Body of pancreas (tissue), 4 donors: ENCODE measurements at regions not wholly inside any gene's neighbourhood (a gene's known extent, or its start where the extent isn't known, plus 50 kb on each side); places are given as distances from the start of the nearest gene placed in this dataset.

ENCODE experiments used
- ATAC-seq: fragments of 150-250 bp; one replicate; pipeline ENCODE4 v1.9.1; 2016
- DNase-seq, 4 donors: peaks; one replicate each; pipeline ENCODE4 v3.0.0-alpha.2; 2019
- H3K27ac ChIP-seq, 4 donors: fragments of 200-600 bp; sonication (generic); 1 replicate in 3 of 4; 2 replicates in 1 of 4; pipeline versions ENCODE4 v1.5.1 to v1.6.1; 2016 to 2019; ENCODE audit warnings: mild to moderate bottlenecking in 1 of 4, mixed read lengths in 1 of 4, moderate library complexity in 1 of 4
- H3K27me3 ChIP-seq, 2 donors: fragments of 200-600 bp; sonication (generic); one replicate each; pipeline ENCODE4 v1.6.0; 2016; ENCODE audit warnings: mild to moderate bottlenecking in 1 of 2
- H3K36me3 ChIP-seq, 2 donors: fragments of 200-600 bp; sonication (generic); replicated peaks in 1 of 2; 2 replicates each; pipeline ENCODE4 v1.5.1; 2016; ENCODE audit warnings: low read depth in 2 of 2; ENCODE audit not compliant: insufficient read depth in 1 of 2
- H3K4me1 ChIP-seq: fragments of 200-600 bp; sonication (generic); one replicate; pipeline ENCODE4 v1.6.0; 2016
- H3K4me3 ChIP-seq, 2 donors: fragments of 200-600 bp; sonication (generic); 1 replicate in 1 of 2; 2 replicates in 1 of 2; pipeline ENCODE4 v1.5.1; 2016 to 2019
- H3K9me3 ChIP-seq, 3 donors: fragments of 200-600 bp; sonication (generic); 1 replicate in 2 of 3; 2 replicates in 1 of 3; pipeline ENCODE4 v1.5.1; 2016
- POLR2A ChIP-seq, 3 donors: fragments of 450-650 bp; IDR thresholded peaks; one replicate each; pipeline ENCODE4 v1.6.1; 2016; ENCODE audit warnings: antibody characterized with exemption in 3 of 3, mild to moderate bottlenecking in 2 of 3
- WGBS, 2 donors: methylation state at CpG; one replicate each; pipeline ENCODE4 v1.1.5; 2017; 5-methylcytosine and 5-hydroxymethylcytosine counted together
- intact Hi-C: fragments of 100-400 bp; cut with DNase I; formaldehyde crosslinking; loops from one replicate; pipeline ENCODE4 v1.15.1; 2023
- TF ChIP-seq, protein P1 (sequence below), 7 experiments: fragments of 450-650 bp in 4 of 7; fragments of 200-600 bp in 3 of 7; sonication (generic) in 3 of 7; IDR thresholded peaks; one replicate each; pipeline ENCODE4 v1.5.1; 2016 to 2019; ENCODE audit warnings: antibody characterized with exemption in 7 of 7

DNA sequence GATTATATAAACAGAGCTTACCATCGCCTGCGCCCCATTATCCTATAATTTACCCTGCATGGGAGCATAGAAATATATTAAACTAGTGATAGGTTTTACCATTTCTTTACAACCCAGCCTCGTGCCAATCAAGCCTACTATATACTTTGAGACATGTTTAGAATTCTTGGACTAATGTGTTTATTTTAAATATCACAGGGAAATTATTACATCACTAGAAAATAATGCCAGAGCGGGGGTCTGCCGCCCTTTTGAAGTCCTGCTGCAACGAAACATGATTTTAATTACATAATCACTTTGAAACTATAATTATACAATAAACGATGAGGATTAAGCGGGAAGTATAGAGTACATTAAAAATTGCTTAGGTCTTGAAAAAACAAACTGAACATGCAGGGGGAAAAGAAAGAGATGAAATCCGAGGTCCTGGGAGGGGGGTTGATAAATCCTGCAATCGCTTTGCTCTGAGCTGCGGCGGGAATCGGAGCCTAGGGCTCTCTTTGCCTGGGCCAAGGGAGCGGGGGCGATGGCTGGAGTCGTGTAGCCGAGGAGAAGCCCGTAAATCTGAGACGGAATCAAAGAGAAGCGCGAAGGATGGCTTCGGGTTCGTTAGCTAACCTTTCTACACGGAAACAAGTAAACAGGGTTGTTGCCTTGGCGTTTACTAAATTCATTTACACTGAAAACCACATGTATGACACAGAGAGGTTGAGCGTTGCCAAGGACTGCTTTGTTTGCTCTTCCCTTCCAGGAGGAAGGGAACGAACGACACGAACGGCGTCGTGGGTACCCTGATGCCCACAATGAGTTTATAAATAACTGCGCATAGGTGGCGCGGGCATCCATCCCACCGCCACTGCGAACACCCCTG is 127.6 kb downstream of the TMEM174 start:
- DNase-seq (no peak), ATAC-seq (no peak)
- TF ChIP-seq, protein P1, sequence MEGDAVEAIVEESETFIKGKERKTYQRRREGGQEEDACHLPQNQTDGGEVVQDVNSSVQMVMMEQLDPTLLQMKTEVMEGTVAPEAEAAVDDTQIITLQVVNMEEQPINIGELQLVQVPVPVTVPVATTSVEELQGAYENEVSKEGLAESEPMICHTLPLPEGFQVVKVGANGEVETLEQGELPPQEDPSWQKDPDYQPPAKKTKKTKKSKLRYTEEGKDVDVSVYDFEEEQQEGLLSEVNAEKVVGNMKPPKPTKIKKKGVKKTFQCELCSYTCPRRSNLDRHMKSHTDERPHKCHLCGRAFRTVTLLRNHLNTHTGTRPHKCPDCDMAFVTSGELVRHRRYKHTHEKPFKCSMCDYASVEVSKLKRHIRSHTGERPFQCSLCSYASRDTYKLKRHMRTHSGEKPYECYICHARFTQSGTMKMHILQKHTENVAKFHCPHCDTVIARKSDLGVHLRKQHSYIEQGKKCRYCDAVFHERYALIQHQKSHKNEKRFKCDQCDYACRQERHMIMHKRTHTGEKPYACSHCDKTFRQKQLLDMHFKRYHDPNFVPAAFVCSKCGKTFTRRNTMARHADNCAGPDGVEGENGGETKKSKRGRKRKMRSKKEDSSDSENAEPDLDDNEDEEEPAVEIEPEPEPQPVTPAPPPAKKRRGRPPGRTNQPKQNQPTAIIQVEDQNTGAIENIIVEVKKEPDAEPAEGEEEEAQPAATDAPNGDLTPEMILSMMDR (IDR thresholded peaks at IDR 0.05): no peak
- no peak for TF ChIP-seq POLR2A (IDR thresholded peaks at IDR 0.05)
- Histone ChIP-seq H3K27me3 (peaks cover 0 to 57% of the 10 kb centered on the region in 2 donors), H3K27ac (no peak overlapping the region), H3K9me3 (no peaks in the 10 kb centered on the region), H3K4me1 (peaks cover 28% of the 10 kb centered on the region), H3K36me3 (no peaks in the 10 kb centered on the region), H3K4me3 (no peak overlapping the region)
- 8 to 15% methylated on average over 37 of the region's 37 CpGs for WGBS, 2 donors
- intact Hi-C loops: no loop called here

GRCh38 chr5:73299665-73300336 is 126.8 kb downstream of the TMEM174 start:
- intact Hi-C loops: no loop called here
- Histone ChIP-seq H3K9me3 (no peaks in the 10 kb centered on the region), H3K27ac (no peak overlapping the region), H3K4me1 (peaks cover 28% of the 10 kb centered on the region), H3K27me3 (peaks cover 0 to 57% of the 10 kb centered on the region in 2 donors), H3K4me3 (no peak overlapping the region), H3K36me3 (no peaks in the 10 kb centered on the region)
- WGBS, 2 donors: 9 to 15% methylated on average over 29 to 35 of the region's 35 CpGs
- TF ChIP-seq, protein P1 (IDR thresholded peaks at IDR 0.05): no peak
- TF ChIP-seq POLR2A (IDR thresholded peaks at IDR 0.05): no peak
- DNase-seq (no peak), ATAC-seq (no peak)

DNA sequence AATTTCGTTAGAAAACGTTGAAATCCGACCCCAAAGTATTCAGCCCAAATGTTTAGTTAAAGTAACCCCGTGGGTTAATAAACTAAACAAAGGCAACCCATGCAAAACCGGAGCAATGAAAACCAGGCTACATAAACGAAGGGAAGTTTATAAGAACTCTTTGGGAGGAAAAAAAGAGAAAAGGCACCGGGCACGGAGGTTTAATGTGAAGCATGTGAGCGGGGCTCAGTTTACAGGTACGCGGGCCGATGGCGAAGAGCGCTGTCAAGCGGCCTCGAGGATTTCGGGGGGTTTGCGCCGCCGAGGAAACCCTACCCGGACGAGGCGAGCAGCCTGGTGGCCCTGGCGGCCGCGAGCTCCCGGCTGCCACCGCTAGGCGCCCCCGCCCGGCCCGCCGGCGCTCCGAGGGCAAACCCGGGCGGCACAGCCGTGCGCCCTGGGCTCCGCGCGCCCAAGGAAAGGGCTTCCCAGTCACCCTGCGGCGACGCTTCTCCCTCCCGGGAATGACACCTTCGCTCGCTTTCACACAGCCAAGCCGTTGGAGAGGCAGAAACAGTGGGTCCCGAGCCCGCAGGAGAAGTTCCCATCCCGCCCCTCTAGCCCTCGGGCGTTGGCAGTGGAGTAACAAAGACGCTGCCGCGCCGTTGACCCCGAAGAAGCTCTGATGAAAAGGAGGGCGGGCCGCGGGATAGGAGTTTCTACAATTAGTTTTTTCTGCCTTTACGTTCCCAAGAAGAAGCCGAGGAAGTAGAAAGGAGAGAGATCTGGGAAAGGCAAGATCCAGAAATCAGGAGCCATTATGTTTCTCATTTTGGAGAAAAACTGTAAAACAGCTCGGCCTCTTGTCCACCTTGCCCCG is 126.0 kb downstream of the TMEM174 start:
- TF ChIP-seq, protein P1 (IDR thresholded peaks at IDR 0.05): peak in 3 of 7 experiments; percentile 13 to 45 (median 29)
- TF ChIP-seq POLR2A (IDR thresholded peaks at IDR 0.05): no peak
- H3K27me3 ChIP-seq: peaks cover 0 to 56% of the 10 kb centered on the region in 2 donors
- ATAC-seq (no peak), DNase-seq (no peak)
- peaks cover 28% of the 10 kb centered on the region for H3K4me1 ChIP-seq
- no peak overlapping the region for H3K27ac ChIP-seq
- no peak overlapping the region for H3K4me3 ChIP-seq
- intact Hi-C loops: no loop called here
- no peaks in the 10 kb centered on the region for H3K9me3 ChIP-seq
- no peaks in the 10 kb centered on the region for H3K36me3 ChIP-seq
- WGBS, 2 donors: 4 to 7% methylated on average over 58 to 66 of the region's 66 CpGs

DNA sequence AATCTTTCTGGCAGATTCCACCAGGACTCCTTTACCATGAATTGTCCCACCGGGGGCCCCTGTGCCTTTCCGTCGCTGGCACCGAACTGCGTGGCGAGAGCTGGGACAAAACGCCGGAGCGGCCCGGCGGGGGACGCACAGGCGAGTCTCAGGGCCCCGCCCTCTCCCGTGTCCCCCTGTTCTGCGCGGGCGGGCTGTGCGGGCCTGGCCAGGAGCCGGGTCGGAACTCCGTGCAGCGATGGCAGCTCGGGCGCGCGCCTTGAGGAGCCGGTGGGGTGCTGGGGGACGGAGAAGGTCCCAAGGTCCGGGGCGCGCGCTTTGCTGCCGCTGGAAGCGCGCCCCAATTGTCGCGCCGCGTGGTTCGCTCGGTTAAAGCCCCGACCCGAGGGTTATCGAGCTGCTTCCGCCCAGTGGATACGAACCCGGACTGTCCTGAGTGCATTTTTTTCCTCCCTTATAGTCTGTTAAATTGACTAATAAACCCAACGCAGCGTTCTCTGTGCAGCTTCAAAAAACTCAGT is 125.3 kb downstream of the TMEM174 start:
- ATAC-seq: no peak

More for the DNA sequence above, 125.3 kb downstream of the TMEM174 start:
- intact Hi-C loops: no loop called here
- TF ChIP-seq, protein P1 (IDR thresholded peaks at IDR 0.05): no peak
- TF ChIP-seq POLR2A (IDR thresholded peaks at IDR 0.05): no peak
- H3K27me3 ChIP-seq: peaks cover 0 to 49% of the 10 kb centered on the region in 2 donors
- H3K4me3 ChIP-seq: no peak overlapping the region
- no peaks in the 10 kb centered on the region for H3K9me3 ChIP-seq
- H3K27ac ChIP-seq: no peak overlapping the region
- WGBS, 2 donors: 6 to 11% methylated on average over 31 to 50 of the region's 50 CpGs
- H3K36me3 ChIP-seq: no peaks in the 10 kb centered on the region
- no peak for DNase-seq
- peaks cover 24% of the 10 kb centered on the region for H3K4me1 ChIP-seq
